ENCODE measurements at regions not wholly inside any gene's neighbourhood (a gene's known extent, or its start where the extent isn't known, plus 50 kb on each side); places are given as distances from the start of the nearest gene placed in this dataset.
"Not testable (repeated sequence)": the region's sequence is repeated elsewhere in the genome, so short reads cannot be mapped to it uniquely, and the experiment has no call there.

DNA sequence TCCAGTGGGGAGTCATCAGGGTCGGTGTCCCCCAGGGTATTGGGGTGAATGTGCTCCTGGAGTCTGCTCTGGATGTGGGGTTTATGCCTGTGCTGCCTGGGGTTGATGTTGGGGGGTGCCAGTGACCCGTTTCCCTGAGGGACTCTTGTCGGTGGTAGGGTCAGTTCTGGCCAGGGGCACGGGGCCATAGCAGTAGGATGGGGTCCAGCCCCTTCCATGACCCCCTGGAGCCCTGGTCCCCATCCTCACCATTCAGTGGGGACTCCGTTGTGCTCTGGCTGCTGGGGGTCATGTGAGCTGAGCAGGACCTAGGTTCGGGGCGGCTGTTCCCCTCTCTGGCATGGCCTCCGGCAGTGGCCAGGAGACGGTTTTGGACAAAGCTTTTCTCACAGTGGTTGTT lies 530.8 kb downstream of the GOLGA6L6 start:
- not testable (repeated sequence) for H3K4me2 ChIP-seq (ENCODE audit: low read length); H3K27ac ChIP-seq (ENCODE audit: low read depth, low read length); H3K36me3 ChIP-seq (ENCODE audit: insufficient read depth, low read length); H3K4me1 Mint-ChIP-seq (ENCODE audit: low read depth, unreplicated experiment); FAIRE-seq; H3K27ac Mint-ChIP-seq (ENCODE audit: unreplicated experiment); H3K4me1 ChIP-seq (ENCODE audit: insufficient read depth, low read length); H3K9me3 Mint-ChIP-seq (ENCODE audit: unreplicated experiment); H3K36me3 Mint-ChIP-seq (ENCODE audit: low read depth, unreplicated experiment); H3K27me3 Mint-ChIP-seq (ENCODE audit: low read depth, unreplicated experiment); H3K4me3 Mint-ChIP-seq (ENCODE audit: unreplicated experiment); H3K9ac ChIP-seq (ENCODE audit: low read length); H4K20me1 ChIP-seq (ENCODE audit: insufficient read depth, low read length); H3K4me3 ChIP-seq (ENCODE audit: insufficient read depth, low read depth, low read length); H3K9me3 ChIP-seq (ENCODE audit: insufficient read depth, low read depth, low read length); H2AFZ ChIP-seq (ENCODE audit: low read depth, low read length); H3K27me3 ChIP-seq (ENCODE audit: insufficient read depth, low read length); H3K79me2 ChIP-seq (ENCODE audit: insufficient read depth, low read length); DNase-seq (ENCODE audit: low read depth)

DNA sequence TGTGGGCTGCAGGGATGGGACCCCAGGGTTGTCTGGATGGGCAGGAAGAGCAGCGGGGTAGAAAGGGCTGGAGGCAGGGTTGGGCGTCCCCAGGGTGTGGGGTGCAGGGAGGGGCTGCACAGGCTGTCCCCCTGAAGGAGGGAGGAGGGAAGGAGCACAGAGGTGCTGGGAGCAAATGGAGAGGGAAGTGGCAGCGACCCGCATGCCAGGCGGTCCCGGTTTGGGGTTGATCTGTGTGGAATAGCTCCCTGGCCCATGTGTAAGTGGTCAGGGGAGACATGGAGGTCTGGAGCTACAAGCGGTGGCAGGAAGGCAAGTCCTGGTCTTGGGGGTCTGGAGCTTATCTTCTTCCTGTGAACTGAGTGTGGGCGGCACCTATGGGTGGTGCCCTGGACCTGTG lies 532.0 kb downstream of the GOLGA6L6 start:
- not testable (repeated sequence) for H3K9ac ChIP-seq (ENCODE audit: low read length); H3K27ac ChIP-seq (ENCODE audit: low read depth, low read length); H3K36me3 Mint-ChIP-seq (ENCODE audit: low read depth, unreplicated experiment); H3K4me3 Mint-ChIP-seq (ENCODE audit: unreplicated experiment); H3K9me3 ChIP-seq (ENCODE audit: insufficient read depth, low read depth, low read length); FAIRE-seq; DNase-seq (ENCODE audit: low read depth); H3K4me2 ChIP-seq (ENCODE audit: low read length); H3K27ac Mint-ChIP-seq (ENCODE audit: unreplicated experiment); H3K4me1 Mint-ChIP-seq (ENCODE audit: low read depth, unreplicated experiment); H3K4me3 ChIP-seq (ENCODE audit: insufficient read depth, low read depth, low read length); H3K36me3 ChIP-seq (ENCODE audit: insufficient read depth, low read length); H3K4me1 ChIP-seq (ENCODE audit: insufficient read depth, low read length); H2AFZ ChIP-seq (ENCODE audit: low read depth, low read length); H4K20me1 ChIP-seq (ENCODE audit: insufficient read depth, low read length); H3K27me3 Mint-ChIP-seq (ENCODE audit: low read depth, unreplicated experiment); H3K79me2 ChIP-seq (ENCODE audit: insufficient read depth, low read length); H3K27me3 ChIP-seq (ENCODE audit: insufficient read depth, low read length); H3K9me3 Mint-ChIP-seq (ENCODE audit: unreplicated experiment)

DNA sequence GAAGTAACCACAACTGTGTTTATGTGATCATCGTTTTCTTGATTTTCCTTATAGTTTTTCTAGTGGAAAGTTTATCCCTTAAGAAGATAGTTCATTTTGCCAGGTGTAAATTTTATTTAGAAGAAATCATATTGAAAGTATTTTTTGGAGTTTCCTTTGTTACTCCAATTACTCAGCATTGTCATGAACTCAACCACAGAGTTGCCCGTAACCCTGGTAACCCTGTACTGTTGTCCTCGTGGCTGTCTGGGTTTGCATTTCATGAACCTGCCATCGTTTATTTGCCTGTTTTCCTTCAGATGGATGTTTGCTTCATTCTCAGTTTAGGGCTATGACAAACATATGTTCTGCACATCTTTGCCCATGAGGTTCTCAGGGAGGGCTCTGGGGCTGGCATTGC lies 534.3 kb downstream of the GOLGA6L6 start:
- not testable (repeated sequence) for H4K20me1 ChIP-seq (ENCODE audit: insufficient read depth, low read length); H3K9me3 ChIP-seq (ENCODE audit: insufficient read depth, low read depth, low read length); H3K36me3 ChIP-seq (ENCODE audit: insufficient read depth, low read length); H2AFZ ChIP-seq (ENCODE audit: low read depth, low read length); H3K4me1 ChIP-seq (ENCODE audit: insufficient read depth, low read length); H3K36me3 Mint-ChIP-seq (ENCODE audit: low read depth, unreplicated experiment); H3K4me2 ChIP-seq (ENCODE audit: low read length); H3K27ac Mint-ChIP-seq (ENCODE audit: unreplicated experiment); DNase-seq (ENCODE audit: low read depth); H3K27ac ChIP-seq (ENCODE audit: low read depth, low read length); H3K79me2 ChIP-seq (ENCODE audit: insufficient read depth, low read length); H3K4me3 Mint-ChIP-seq (ENCODE audit: unreplicated experiment); FAIRE-seq; H3K27me3 ChIP-seq (ENCODE audit: insufficient read depth, low read length); H3K9ac ChIP-seq (ENCODE audit: low read length); H3K27me3 Mint-ChIP-seq (ENCODE audit: low read depth, unreplicated experiment); H3K4me1 Mint-ChIP-seq (ENCODE audit: low read depth, unreplicated experiment); H3K4me3 ChIP-seq (ENCODE audit: insufficient read depth, low read depth, low read length); H3K9me3 Mint-ChIP-seq (ENCODE audit: unreplicated experiment)

DNA sequence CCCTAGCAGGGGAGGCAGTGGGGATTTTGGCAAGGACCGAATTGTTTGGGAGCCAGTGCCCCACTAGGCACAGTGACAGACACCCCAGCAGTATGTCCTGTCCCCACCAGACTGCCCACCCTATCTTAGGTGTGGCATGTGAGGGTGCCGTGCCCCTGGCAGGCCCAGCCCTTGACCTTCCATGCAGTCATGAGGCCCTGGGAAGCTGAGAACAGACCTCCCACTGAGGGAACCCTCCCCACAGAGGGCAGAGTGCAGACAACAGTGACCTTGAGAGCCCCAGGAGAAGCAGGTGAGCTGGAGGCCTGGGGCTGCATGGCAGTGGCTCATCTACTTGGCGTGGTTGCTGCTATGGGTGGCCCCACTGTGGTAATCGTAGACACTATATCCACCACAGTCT lies 538.1 kb downstream of the GOLGA6L6 start:
- not testable (repeated sequence) for H3K4me3 Mint-ChIP-seq (ENCODE audit: unreplicated experiment); H3K4me1 Mint-ChIP-seq (ENCODE audit: low read depth, unreplicated experiment); H3K9me3 Mint-ChIP-seq (ENCODE audit: unreplicated experiment); H3K36me3 Mint-ChIP-seq (ENCODE audit: low read depth, unreplicated experiment); H3K27me3 ChIP-seq (ENCODE audit: insufficient read depth, low read length); H3K4me2 ChIP-seq (ENCODE audit: low read length); H3K79me2 ChIP-seq (ENCODE audit: insufficient read depth, low read length); H3K36me3 ChIP-seq (ENCODE audit: insufficient read depth, low read length); H3K9me3 ChIP-seq (ENCODE audit: insufficient read depth, low read depth, low read length); H3K27ac Mint-ChIP-seq (ENCODE audit: unreplicated experiment); DNase-seq (ENCODE audit: low read depth); H3K4me3 ChIP-seq (ENCODE audit: insufficient read depth, low read depth, low read length); H2AFZ ChIP-seq (ENCODE audit: low read depth, low read length); H4K20me1 ChIP-seq (ENCODE audit: insufficient read depth, low read length); FAIRE-seq; H3K4me1 ChIP-seq (ENCODE audit: insufficient read depth, low read length); H3K27ac ChIP-seq (ENCODE audit: low read depth, low read length); H3K9ac ChIP-seq (ENCODE audit: low read length); H3K27me3 Mint-ChIP-seq (ENCODE audit: low read depth, unreplicated experiment)

DNA sequence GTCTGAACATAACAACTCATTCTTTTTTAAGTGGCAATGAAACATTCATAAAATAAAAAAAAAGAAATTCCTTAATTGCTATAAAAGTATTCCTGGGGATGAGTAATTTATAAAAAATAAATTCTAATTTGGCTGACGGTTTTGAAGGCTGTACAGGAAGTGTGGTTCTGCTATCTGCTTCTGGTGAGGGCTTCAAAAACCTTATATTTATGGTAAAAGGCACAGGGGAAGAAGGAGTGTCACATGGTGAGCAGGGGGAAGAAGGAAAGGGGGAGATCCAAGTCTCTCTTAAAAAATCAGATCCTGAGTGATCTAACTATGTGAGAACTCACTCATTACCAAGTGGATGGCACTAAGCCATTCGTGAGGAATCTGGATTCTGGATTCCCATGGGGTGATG lies 539.0 kb downstream of the GOLGA6L6 start:
- H3K4me3 Mint-ChIP-seq (ENCODE audit: unreplicated experiment); H4K20me1 ChIP-seq (ENCODE audit: insufficient read depth, low read length); H3K4me1 Mint-ChIP-seq (ENCODE audit: low read depth, unreplicated experiment): not testable (repeated sequence)

DNA sequence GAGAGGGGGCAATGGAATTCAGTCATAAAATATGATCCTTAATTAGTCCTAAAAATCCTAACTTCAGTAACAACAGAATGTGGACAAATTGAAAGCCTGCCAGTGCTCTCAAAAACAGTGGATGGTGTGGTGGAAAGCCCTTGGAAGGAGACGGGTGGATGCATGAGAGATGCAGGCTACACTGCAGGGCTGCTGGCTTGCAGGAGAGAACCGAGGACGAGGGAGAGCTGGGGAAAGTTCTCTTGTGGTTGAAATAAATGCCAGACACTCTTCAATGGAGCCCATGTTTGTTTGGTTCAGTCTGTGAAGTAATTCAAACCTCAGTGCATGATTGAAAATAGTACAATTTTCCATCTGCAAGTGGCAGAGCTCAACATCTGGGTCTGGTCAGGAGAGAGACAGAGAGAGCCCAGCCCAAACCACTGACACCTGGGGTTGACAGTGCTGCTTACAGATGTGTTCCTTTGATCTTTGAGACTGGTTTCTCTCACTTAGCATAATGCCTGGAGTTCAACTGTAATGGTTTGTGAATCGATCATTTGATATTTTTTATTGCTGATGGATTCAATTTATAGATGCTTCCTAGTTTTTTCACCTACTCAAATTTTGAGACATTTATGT lies 544.9 kb downstream of the GOLGA6L6 start:
- not testable (repeated sequence) for H3K4me1 ChIP-seq (ENCODE audit: insufficient read depth, low read length); H3K36me3 Mint-ChIP-seq (ENCODE audit: low read depth, unreplicated experiment); H3K36me3 ChIP-seq (ENCODE audit: insufficient read depth, low read length); H3K4me3 ChIP-seq (ENCODE audit: insufficient read depth, low read depth, low read length); H3K9me3 ChIP-seq (ENCODE audit: insufficient read depth, low read depth, low read length); H3K27ac Mint-ChIP-seq (ENCODE audit: unreplicated experiment); H3K4me1 Mint-ChIP-seq (ENCODE audit: low read depth, unreplicated experiment); H3K79me2 ChIP-seq (ENCODE audit: insufficient read depth, low read length); H2AFZ ChIP-seq (ENCODE audit: low read depth, low read length); H3K4me3 Mint-ChIP-seq (ENCODE audit: unreplicated experiment); H3K9me3 Mint-ChIP-seq (ENCODE audit: unreplicated experiment); H3K27me3 ChIP-seq (ENCODE audit: insufficient read depth, low read length); FAIRE-seq; H3K27ac ChIP-seq (ENCODE audit: low read depth, low read length); H3K27me3 Mint-ChIP-seq (ENCODE audit: low read depth, unreplicated experiment); H4K20me1 ChIP-seq (ENCODE audit: insufficient read depth, low read length); H3K4me2 ChIP-seq (ENCODE audit: low read length); H3K9ac ChIP-seq (ENCODE audit: low read length); DNase-seq (ENCODE audit: low read depth)

More for the DNA sequence above, 539.0 kb downstream of the GOLGA6L6 start:
- not testable (repeated sequence) for H3K27me3 Mint-ChIP-seq (ENCODE audit: low read depth, unreplicated experiment); H3K36me3 Mint-ChIP-seq (ENCODE audit: low read depth, unreplicated experiment); H3K9ac ChIP-seq (ENCODE audit: low read length); H3K27ac ChIP-seq (ENCODE audit: low read depth, low read length); H3K27ac Mint-ChIP-seq (ENCODE audit: unreplicated experiment); H3K9me3 ChIP-seq (ENCODE audit: insufficient read depth, low read depth, low read length); FAIRE-seq; H3K9me3 Mint-ChIP-seq (ENCODE audit: unreplicated experiment); H3K79me2 ChIP-seq (ENCODE audit: insufficient read depth, low read length); DNase-seq (ENCODE audit: low read depth); H3K27me3 ChIP-seq (ENCODE audit: insufficient read depth, low read length); H3K4me2 ChIP-seq (ENCODE audit: low read length); H3K36me3 ChIP-seq (ENCODE audit: insufficient read depth, low read length); H3K4me1 ChIP-seq (ENCODE audit: insufficient read depth, low read length); H2AFZ ChIP-seq (ENCODE audit: low read depth, low read length); H3K4me3 ChIP-seq (ENCODE audit: insufficient read depth, low read depth, low read length)
